ENCODE measurements at regions not wholly inside any gene's neighbourhood (a gene's known extent, or its start where the extent isn't known, plus 50 kb on each side); places are given as distances from the start of the nearest gene placed in this dataset.
"Not testable (repeated sequence)": the region's sequence is repeated elsewhere in the genome, so short reads cannot be mapped to it uniquely, and the experiment has no call there.

GRCh38 chr4:60718874-60719273, 481.3 kb upstream of the ADGRL3 start:
- DNase-seq = no peak

- DNase-seq = no peak
Measured at GRCh38 chr4:60721685-60722084, 478.4 kb upstream of the ADGRL3 start.

- no peak for DNase-seq
Measured at GRCh38 chr4:60723796-60724195, 476.3 kb upstream of the ADGRL3 start.

- no peak for DNase-seq
Measured at GRCh38 chr4:60724623-60725022, 475.5 kb upstream of the ADGRL3 start.

- no peak for DNase-seq
Measured at GRCh38 chr4:60726779-60727178, 473.3 kb upstream of the ADGRL3 start.

GRCh38 chr4:60729194-60729593, 470.9 kb upstream of the ADGRL3 start:
- no peak for DNase-seq

GRCh38 chr4:60729764-60730163, 470.4 kb upstream of the ADGRL3 start:
- not testable (repeated sequence) for DNase-seq

- no peak for DNase-seq
Measured at GRCh38 chr4:60737858-60738257, 462.3 kb upstream of the ADGRL3 start.

GRCh38 chr4:60743654-60744053, 456.5 kb upstream of the ADGRL3 start:
- no peak for DNase-seq

GRCh38 chr4:60744767-60745166, 455.4 kb upstream of the ADGRL3 start:
- no peak for DNase-seq

- DNase-seq = no peak
Measured at GRCh38 chr4:60745800-60746571, 454.1 kb upstream of the ADGRL3 start.

GRCh38 chr4:60750962-60751361, 449.2 kb upstream of the ADGRL3 start:
- DNase-seq = no peak

- no peak for DNase-seq
Measured at GRCh38 chr4:60757986-60758680, 442.0 kb upstream of the ADGRL3 start.

- no peak for DNase-seq
Measured at GRCh38 chr4:60759518-60760245, 440.4 kb upstream of the ADGRL3 start.

GRCh38 chr4:60780874-60781273, 419.3 kb upstream of the ADGRL3 start:
- no peak for DNase-seq

GRCh38 chr4:60790608-60791007, 409.5 kb upstream of the ADGRL3 start:
- no peak for DNase-seq

- no peak for DNase-seq
Measured at GRCh38 chr4:60794372-60794771, 405.8 kb upstream of the ADGRL3 start.

- DNase-seq = no peak
Measured at GRCh38 chr4:60799214-60799613, 400.9 kb upstream of the ADGRL3 start.

GRCh38 chr4:60800701-60801100, 399.4 kb upstream of the ADGRL3 start:
- no peak for DNase-seq

GRCh38 chr4:60805500-60806313, 394.4 kb upstream of the ADGRL3 start:
- DNase-seq = no peak

GRCh38 chr4:60808726-60809485, 391.2 kb upstream of the ADGRL3 start:
- no peak for DNase-seq

- no peak for DNase-seq
Measured at GRCh38 chr4:60809486-60809800, 390.7 kb upstream of the ADGRL3 start.
